SH-SY5Y (cell line): ENCODE measurements at regions not wholly inside any gene's neighbourhood (a gene's known extent, or its start where the extent isn't known, plus 50 kb on each side); places are given as distances from the start of the nearest gene placed in this dataset.

ENCODE experiments used
- GATA2 ChIP-seq: IDR thresholded peaks from 2 replicates; pipeline ENCODE4 v1.6.1; 2011; ENCODE audit warnings: mild to moderate bottlenecking, low read depth, low read length
- GATA3 ChIP-seq: IDR thresholded peaks from 2 replicates; pipeline ENCODE4 v1.6.1; 2011; ENCODE audit warnings: low read depth, mild to moderate bottlenecking, low read length, moderate library complexity

DNA sequence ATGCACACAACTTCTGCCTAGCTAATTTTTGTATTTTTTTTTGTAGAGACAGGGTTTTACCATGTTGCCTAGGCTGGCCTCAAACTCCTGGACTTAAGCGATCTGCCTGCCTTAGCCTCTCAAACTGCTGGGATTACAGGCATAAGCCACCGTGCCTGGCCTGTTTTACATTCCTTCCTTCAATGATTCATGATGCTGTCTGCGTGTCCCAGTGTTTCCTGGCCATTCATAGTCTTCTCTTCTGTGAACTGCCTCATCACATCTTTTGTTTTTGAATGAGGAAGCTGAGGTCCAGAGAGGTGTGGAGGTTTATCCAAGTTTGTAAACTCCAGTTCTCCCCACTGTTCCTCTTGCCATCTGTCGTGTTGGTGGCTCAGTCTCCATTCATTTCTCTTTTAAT, 64.5 kb upstream of the MED9 start:
- TF ChIP-seq GATA3, result no peak
- no peak for TF ChIP-seq GATA2

DNA sequence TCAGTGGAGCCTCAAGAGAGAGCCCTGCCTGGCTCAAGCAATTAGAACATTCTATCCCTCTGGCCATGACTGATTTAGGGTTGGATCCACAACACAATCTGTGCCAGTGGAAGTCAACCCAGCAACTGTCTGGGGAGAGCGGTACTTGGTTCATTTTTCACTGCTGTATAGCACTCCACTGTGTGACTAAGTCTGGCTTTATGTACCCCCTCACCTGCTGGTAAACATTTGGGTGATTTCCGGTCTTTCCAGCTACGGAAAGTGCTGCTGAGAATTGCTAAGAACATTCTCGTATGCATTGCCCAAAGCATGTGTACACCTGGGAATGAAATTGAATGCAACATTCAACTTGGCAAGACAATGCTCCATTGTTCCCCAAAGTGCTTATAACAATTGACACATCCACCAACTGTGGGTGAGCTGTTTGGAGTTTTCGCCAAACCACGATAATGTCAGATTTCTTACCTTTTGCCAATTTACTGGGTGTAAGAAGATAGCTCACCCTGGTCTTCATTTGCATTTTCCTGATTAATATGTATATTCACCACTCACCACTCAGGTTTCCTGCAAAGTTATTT, 63.5 kb upstream of the MED9 start:
- no peak for TF ChIP-seq GATA2
- TF ChIP-seq GATA3, result no peak

DNA sequence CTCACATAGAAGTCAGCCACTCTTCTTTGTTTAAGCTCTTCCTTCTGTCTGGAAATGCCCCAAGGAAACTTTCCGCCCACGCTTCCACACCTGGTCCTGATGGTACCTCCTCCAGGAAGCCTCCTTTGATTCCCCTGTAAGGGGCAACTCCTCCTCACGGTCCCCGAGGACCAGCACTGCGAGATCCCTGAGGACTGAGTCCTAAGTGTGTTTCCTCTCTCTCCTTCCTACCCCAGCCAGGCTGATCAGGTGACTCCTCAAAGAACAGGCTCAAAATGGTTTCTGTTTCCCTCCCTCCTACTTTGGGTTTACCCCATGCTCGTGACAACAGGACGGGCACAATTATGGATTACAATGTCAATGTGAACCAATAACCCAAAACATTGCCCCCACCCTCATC, 63.0 kb upstream of the MED9 start:
- no peak for TF ChIP-seq GATA3
- no peak for TF ChIP-seq GATA2

DNA sequence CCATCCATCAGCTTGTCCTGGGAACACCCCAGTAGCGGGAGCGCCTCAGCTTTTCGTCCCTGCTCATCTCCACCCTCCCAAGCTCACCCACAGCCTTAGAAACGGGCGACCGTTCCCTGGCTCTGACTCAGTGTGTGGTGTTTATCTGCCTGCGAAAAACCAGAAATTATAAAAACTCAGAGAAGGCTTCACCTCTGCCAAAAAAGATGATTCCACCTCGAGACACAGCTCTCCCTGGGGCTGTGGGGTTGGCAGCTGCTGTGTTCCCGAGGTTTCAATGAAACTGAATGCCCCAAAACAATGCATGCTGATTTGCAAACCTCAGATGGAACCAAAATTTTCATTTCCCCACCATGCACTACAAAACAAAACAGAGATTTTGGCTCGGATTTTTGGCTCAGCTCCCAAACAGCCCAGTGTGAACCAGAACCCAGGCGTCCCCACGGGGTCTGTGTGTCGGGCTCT, 62.4 kb upstream of the MED9 start:
- TF ChIP-seq GATA2 (no peak), GATA3 (no peak)

DNA sequence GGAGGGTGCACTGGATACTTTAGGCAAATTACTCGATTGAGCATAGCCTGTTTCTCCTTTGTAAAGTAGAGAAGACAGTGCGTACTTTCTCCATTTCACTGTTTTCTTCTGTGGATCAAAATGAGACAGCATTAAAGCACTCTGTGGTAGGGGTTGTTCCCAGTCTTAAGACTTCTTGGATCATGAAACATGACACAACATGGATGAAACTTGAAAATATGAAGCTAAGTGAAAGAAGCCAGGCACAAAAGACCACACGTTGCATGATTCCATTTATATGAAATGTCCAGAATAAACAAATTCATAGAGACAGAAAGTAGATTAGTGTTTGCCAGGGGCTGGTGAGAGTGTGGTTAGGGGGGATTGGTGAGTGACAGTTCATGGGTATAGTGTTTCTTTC, 61.8 kb upstream of the MED9 start:
- TF ChIP-seq GATA3 (no peak), GATA2 (no peak)

DNA sequence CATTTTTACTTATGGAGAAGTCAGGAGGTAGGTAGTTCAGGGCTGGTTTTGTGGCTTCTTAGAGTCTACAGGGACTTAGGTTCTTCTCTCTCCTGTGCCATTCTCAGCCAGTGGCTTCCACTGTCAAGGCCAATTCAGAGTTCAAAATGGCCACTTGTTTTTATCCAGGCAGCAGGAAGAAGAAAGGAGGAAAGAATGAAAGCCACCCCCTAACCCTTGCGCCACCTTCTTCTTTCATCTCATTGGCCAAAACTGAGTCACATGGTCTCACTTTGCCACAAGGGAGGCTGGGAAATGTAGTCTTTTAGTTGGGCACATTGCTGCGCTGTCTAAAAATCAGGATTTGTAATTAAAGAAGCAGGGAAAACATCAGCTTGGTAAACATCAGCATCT, 60.8 kb upstream of the MED9 start:
- TF ChIP-seq GATA3 (no peak), GATA2 (no peak)

DNA sequence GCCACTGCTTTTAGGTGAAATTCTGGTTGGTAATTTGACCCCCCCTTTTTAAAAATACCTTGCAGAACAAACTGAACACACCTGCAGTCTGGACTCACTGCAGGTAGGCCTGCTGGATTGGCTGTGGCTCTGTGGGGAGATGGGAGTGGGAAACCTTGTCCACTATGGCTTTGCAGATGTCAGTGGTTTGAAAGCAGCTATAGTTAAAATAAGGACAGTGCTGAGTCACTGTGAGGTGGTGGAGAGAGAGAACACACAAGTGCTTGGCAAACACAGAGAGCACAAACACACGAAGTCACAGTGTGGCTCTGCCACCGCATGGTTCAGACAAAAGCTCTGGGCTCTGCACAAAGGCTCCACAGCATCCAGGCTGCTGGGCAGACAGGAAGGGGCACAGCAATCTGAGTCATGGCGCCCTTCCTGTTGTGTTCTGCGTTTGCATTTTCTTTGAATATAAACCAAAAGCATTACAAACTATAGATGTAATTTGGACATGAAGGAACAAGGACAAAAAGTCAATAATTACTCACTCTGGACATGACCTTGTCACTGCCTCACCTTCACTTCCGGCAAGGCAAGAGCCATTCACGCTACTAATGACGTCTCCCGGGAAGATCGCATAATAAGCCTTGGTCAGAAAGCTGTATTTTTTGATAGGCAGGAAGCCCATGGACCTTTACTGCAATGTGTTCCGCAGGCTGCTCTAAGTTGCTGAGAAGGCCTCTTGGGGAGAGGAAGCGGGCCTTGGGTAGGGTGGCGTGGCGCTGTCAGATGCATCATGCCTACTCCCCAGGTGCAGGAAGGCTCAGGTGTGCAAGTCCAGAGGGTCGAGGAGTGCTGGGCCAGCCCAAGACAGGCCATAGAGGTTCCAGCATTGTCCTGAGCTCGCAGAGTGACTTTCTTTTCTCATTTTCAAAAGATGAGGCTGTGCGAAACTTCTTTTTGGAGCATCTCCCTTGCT, 60.1 kb upstream of the MED9 start:
- TF ChIP-seq GATA3 (no peak), GATA2 (no peak)

DNA sequence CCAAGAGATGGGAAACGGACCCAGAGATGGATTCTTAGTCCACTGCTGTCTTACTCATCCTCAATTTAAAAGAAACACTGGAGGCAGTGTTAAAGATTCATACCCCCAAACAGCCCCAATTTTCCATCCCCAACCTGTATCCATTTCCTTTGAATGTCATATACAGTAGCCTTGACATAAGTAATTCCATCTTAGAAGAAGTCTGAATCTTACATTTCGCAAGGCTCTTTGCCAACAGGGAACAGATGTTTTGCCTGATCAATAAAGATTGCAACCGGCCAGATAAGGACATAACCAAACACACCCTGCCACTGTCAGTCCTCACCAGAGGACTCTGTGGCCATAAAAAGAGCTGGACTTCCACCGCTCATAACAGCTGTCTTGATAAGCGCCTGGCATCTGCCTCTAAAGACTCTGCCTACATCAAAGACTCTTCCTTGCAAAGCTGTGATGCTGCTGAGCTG, 59.0 kb upstream of the MED9 start:
- no peak for TF ChIP-seq GATA2
- no peak for TF ChIP-seq GATA3

DNA sequence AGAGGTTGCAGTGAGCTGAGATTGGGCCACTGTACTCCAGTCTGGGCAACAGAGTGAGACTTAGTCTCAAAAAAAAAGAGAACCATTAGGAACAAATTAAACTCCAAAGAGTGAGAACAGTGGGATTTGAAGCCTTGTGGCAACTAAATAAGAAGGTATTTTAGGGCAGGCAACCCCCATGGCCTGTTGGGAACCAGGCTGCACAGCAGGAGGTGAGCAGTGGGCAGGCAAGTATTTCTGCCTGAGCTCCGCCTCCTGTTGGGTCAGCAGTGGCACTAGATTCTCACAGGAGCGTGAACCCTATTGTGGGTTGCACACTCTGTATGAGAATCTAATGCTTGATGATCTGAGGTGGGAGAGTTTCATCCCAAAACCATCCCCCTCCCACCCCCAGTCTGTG, 57.6 kb upstream of the MED9 start:
- TF ChIP-seq GATA2, result no peak
- no peak for TF ChIP-seq GATA3

DNA sequence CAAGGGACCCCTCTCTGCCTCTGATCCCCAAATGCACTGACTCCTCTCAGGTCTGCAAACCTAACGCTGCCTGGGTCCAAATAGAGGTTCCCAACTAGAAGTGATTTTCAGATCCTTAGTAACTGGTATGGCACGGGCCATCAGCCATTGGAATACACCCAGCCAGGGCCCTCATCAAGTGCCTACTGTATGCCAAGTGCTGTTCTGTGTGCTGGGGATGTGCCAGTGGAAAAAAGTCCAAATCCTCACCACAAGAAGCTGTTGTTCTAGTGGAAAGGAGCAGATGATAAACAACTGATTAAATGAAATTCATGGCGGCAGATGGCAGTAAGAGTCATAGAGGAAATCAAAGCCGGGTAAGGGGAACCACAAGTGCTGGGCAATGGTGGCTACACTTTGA, 57.2 kb upstream of the MED9 start:
- TF ChIP-seq GATA3, result no peak
- no peak for TF ChIP-seq GATA2

DNA sequence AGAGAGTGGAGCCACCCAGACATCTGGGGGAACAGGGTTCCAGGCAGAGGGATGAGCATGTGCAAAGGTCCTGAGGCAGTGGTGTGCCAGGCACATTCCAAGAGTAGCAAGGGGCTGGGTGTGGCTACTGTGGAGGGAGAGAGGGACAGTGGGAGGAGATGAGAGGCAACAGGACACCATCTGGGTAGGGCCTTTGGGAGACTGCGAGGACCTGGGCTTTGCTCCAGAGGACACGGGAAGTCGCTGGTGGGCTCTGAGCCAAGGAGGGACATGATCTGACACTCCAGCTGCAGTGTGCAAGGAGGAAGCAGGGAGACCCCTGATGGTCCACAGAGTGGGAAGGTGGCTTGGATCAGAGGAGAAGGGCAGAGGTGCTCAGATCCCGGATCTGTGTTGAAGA, 56.7 kb upstream of the MED9 start:
- TF ChIP-seq GATA2 (no peak), GATA3 (no peak)

DNA sequence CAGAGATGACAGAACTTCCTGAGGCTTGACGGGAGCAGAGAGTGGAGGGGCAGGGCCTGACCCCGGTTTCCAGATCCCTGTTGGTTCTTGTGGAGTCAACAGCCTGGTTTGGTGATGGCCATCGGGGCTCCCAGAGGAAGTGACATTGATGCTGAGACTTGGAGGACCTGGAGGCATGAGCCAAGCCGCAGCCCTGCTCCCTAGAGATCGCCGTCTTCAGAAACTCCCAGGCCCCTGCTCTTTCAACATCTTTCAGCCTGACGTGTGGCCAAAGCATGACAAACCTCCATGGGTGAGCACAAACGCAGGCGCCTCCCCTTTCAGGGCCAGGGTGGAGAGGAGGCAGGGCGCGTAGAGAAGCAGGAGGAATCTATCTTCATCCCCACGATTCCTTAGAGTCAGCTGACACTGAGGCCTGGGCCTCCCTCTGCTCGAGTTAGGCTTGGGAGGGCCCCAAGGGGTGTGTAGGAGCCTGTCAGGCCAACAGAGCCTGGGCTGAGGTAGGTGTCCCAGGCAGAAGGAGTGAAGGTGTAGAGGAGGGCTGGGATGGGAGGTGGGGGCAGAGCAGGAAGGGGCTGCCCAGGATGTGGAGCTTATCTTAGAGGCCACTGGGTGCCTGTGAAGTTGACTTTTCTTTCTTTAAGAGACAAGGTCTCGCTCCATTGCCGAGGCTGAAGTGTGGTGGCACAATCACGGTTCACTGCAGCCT, 56.1 kb upstream of the MED9 start:
- TF ChIP-seq GATA2 (no peak), GATA3 (no peak)

DNA sequence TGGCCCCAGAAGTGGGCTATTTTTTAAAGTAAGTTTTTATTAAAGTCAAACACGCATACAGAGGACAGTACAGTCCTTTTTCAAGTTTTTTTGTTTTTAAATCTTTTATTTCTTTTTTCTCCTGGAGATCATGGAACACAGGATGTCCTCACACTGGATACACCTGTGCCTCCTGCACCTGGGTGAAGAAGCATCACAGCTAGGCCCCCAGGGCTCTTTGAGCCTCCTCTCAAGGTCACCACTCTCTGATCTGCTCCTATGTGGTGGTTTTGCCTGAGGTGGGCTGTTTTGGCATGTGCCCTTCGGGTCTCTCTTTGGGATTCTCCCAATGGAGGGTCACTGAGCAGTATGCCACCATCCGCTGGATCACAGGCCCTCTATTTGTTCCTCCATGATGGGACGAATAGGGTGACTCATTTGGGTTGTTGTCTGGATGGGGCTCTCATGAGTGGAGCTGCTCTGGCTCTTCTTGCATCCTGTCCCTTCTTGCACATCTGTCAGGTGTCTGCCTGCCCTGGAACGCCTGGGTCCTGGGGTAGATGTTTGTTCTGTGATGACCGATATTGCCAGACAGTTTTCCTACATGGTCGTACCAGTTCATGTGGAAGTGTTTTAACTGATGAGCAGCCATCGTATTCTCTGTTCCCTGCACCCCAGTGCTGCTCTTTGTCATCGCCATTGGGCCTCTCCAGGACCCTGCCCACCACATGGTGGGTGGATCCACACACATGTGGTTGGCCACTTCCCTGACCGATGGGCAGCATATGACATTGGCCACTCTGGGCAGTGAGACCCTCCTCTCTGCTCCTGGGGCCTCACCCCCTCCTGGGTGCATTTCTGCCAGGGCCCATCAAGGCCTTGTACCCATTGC, 55.2 kb upstream of the MED9 start:
- TF ChIP-seq GATA3 (no peak), GATA2 (no peak)
